GM19397 (cell line): ENCODE measurements at regions not wholly inside any gene's neighbourhood (a gene's known extent, or its start where the extent isn't known, plus 50 kb on each side); places are given as distances from the start of the nearest gene placed in this dataset.

Source experiments
- ATAC-seq: cut with Tn5 transposase; IDR thresholded peaks from one replicate; pipeline ENCODE4 v1.9.1; 2021; ENCODE audit warnings: mild to moderate bottlenecking, moderate library complexity; ENCODE audit not compliant: unreplicated experiment

- no peak for ATAC-seq
Measured at GRCh38 chr12:93042283-93042682, 113.2 kb upstream of the EEA1 start.

GRCh38 chr12:93042684-93043083 is 113.6 kb upstream of the EEA1 start:
- ATAC-seq: no peak

- ATAC-seq: no peak
Measured at GRCh38 chr12:93043192-93043876, 114.2 kb upstream of the EEA1 start.

GRCh38 chr12:93043877-93044209 is 114.7 kb upstream of the EEA1 start:
- no peak for ATAC-seq

GRCh38 chr12:93047118-93047517 is 118.0 kb upstream of the EEA1 start:
- ATAC-seq: no peak

GRCh38 chr12:93048656-93049055 is 119.6 kb upstream of the EEA1 start:
- no peak for ATAC-seq

- ATAC-seq: no peak
Measured at GRCh38 chr12:93050026-93050747, 121.1 kb upstream of the EEA1 start.

GRCh38 chr12:93050748-93051081 is 121.6 kb upstream of the EEA1 start:
- ATAC-seq: no peak

GRCh38 chr12:93054021-93054420 is 124.9 kb upstream of the EEA1 start:
- ATAC-seq: no peak

GRCh38 chr12:93055221-93055620 is 126.1 kb upstream of the EEA1 start:
- no peak for ATAC-seq

GRCh38 chr12:93056971-93057535 is 128.0 kb upstream of the EEA1 start:
- ATAC-seq: no peak

GRCh38 chr12:93058280-93058679 is 129.2 kb upstream of the EEA1 start:
- ATAC-seq: no peak

GRCh38 chr12:93059288-93059687 is 130.2 kb upstream of the EEA1 start:
- no peak for ATAC-seq

GRCh38 chr12:93059925-93060665 is 131.0 kb upstream of the EEA1 start:
- ATAC-seq: peak; percentile 92

GRCh38 chr12:93060666-93061472 is 131.8 kb upstream of the EEA1 start:
- peak; percentile 24 for ATAC-seq

GRCh38 chr12:93061473-93062419 is 132.7 kb upstream of the EEA1 start:
- no peak for ATAC-seq

- ATAC-seq: no peak
Measured at GRCh38 chr12:93065896-93066295, 136.8 kb upstream of the EEA1 start.

GRCh38 chr12:93072340-93072739 is 143.2 kb upstream of the EEA1 start:
- no peak for ATAC-seq

GRCh38 chr12:93073324-93073723 is 144.2 kb upstream of the EEA1 start:
- ATAC-seq: no peak

GRCh38 chr12:93078059-93078458 is 149.0 kb upstream of the EEA1 start:
- ATAC-seq: no peak
